CD4-positive, alpha-beta memory T cell (primary cell): ENCODE measurements at regions not wholly inside any gene's neighbourhood (a gene's known extent, or its start where the extent isn't known, plus 50 kb on each side); places are given as distances from the start of the nearest gene placed in this dataset.
A peak's percentile ranks its signal among the peaks of the same experiment; 100 is the strongest.
"Not testable (repeated sequence)": the region's sequence is repeated elsewhere in the genome, so short reads cannot be mapped to it uniquely, and the experiment has no call there.

Source experiments
- CTCF ChIA-PET: fragments of 350-600 bp; sonication (Branson Sonifier 250); formaldehyde crosslinking; loops from one replicate; lab custom pipeline; 2021; ENCODE audit warnings: inconsistent platforms; ENCODE audit not compliant: partially characterized antibody; lab: Charles Lee
- POLR2A ChIA-PET: fragments of 350-600 bp; sonication (Branson Sonifier 250); formaldehyde crosslinking; loops from one replicate; lab custom pipeline; 2021; ENCODE audit not compliant: partially characterized antibody; lab: Charles Lee
- DNase-seq, 5 donors: peaks; one replicate each; pipeline versions ENCODE4 v3.0.0 to v3.0.0-alpha.2; 2020 to 2022; ENCODE audit warnings: mixed read lengths in 1 of 5
- H3K27ac ChIP-seq: one replicate; pipeline ENCODE4 v1.7.0; 2013; ENCODE audit warnings: low read depth, low read length
- H3K27me3 ChIP-seq: 2 replicates; pipeline ENCODE4 v1.7.0; 2013; ENCODE audit warnings: mild to moderate bottlenecking, low read length, moderate library complexity; ENCODE audit not compliant: insufficient read depth
- H3K36me3 ChIP-seq: 2 replicates; pipeline ENCODE4 v1.7.0; 2013; ENCODE audit warnings: mild to moderate bottlenecking, low read length, moderate library complexity; ENCODE audit not compliant: insufficient read depth
- H3K4me1 ChIP-seq: 2 replicates; pipeline ENCODE4 v1.7.0; 2013; ENCODE audit warnings: mild to moderate bottlenecking, low read length, moderate library complexity; ENCODE audit not compliant: insufficient read depth
- H3K4me3 ChIP-seq, 2 donors: one replicate each; pipeline ENCODE4 v1.7.0; 2013; ENCODE audit warnings: low read length in 2 of 2, mild to moderate bottlenecking in 1 of 2
- H3K9me3 ChIP-seq, 2 donors: one replicate each; pipeline ENCODE4 v1.7.0; 2013; ENCODE audit warnings: low read length in 2 of 2, control low read depth in 1 of 2; ENCODE audit not compliant: control insufficient read depth in 1 of 2
- H3K27ac Mint-ChIP-seq, 7 donors: one replicate each; pipeline ENCODE4 v1.8.0; 2020 to 2021; ENCODE audit warnings: mixed read lengths in 7 of 7, mild to moderate bottlenecking in 6 of 7, inconsistent platforms in 3 of 7, moderate library complexity in 3 of 7
- H3K27me3 Mint-ChIP-seq, 2 donors: one replicate each; pipeline ENCODE4 v1.8.0; 2020 to 2021; ENCODE audit warnings: mixed read lengths in 2 of 2
- H3K36me3 Mint-ChIP-seq, 2 donors: one replicate each; pipeline ENCODE4 v1.8.0; 2020 to 2021; ENCODE audit warnings: mixed read lengths in 2 of 2, inconsistent platforms in 1 of 2, mild to moderate bottlenecking in 1 of 2
- H3K4me1 Mint-ChIP-seq, 4 donors: one replicate each; pipeline ENCODE4 v1.8.0; 2020 to 2021; ENCODE audit warnings: mixed read lengths in 4 of 4, mild to moderate bottlenecking in 1 of 4
- H3K4me3 Mint-ChIP-seq, 8 donors: one replicate each; pipeline ENCODE4 v1.8.0; 2020 to 2021; ENCODE audit warnings: mixed read lengths in 8 of 8, mild to moderate bottlenecking in 7 of 8, moderate library complexity in 6 of 8, inconsistent platforms in 3 of 8
- H3K9me3 Mint-ChIP-seq, 8 donors: one replicate each; pipeline ENCODE4 v1.8.0; 2020 to 2021; ENCODE audit warnings: mixed read lengths in 8 of 8, mild to moderate bottlenecking in 5 of 8, inconsistent platforms in 3 of 8, moderate library complexity in 1 of 8
- intact Hi-C: fragments of 100-400 bp; cut with micrococcal nuclease; formaldehyde crosslinking; loops from one replicate; pipeline ENCODE4 v1.15.1; 2023

DNA sequence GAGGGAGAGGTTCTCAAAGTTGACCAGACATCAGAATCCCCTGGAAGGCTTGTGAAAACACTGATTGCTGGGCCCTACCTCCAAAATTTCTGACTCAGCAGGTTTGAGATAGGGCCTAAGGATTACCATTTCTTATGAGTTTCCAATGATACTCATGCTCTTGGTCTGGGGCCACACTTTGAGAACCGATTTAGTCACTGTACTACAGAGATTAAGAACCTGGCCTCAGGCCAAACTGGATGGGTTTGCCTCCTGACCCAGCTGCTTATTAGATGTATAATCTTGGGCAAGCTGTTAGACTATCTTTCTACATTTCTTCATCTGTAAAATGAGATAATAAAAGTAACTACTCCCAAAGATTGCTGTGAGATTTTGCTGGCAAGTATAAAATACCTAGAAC is 77.1 kb upstream of the SCIN start:
- H3K4me1 ChIP-seq = no peaks in the 10 kb centered on the region
- ChIA-PET POLR2A (no interaction called here), CTCF (no interaction called here)
- no peak overlapping the region for H3K27ac ChIP-seq
- H3K9me3 Mint-ChIP-seq = no peaks in the 10 kb centered on the region
- H3K9me3 ChIP-seq = no peaks in the 10 kb centered on the region
- intact Hi-C loops = no loop called here
- H3K4me1 Mint-ChIP-seq = peaks cover 0 to 4% (median 3%) of the 10 kb centered on the region in 4 donors
- no peak overlapping the region for H3K4me3 ChIP-seq
- H3K4me3 Mint-ChIP-seq = no peak overlapping the region
- no peak overlapping the region for H3K27ac Mint-ChIP-seq
- no peaks in the 10 kb centered on the region for H3K27me3 ChIP-seq
- H3K36me3 Mint-ChIP-seq = no peaks in the 10 kb centered on the region
- peaks cover 6 to 7% of the 10 kb centered on the region in 2 donors for H3K27me3 Mint-ChIP-seq
- no peaks in the 10 kb centered on the region for H3K36me3 ChIP-seq
- no peak for DNase-seq

DNA sequence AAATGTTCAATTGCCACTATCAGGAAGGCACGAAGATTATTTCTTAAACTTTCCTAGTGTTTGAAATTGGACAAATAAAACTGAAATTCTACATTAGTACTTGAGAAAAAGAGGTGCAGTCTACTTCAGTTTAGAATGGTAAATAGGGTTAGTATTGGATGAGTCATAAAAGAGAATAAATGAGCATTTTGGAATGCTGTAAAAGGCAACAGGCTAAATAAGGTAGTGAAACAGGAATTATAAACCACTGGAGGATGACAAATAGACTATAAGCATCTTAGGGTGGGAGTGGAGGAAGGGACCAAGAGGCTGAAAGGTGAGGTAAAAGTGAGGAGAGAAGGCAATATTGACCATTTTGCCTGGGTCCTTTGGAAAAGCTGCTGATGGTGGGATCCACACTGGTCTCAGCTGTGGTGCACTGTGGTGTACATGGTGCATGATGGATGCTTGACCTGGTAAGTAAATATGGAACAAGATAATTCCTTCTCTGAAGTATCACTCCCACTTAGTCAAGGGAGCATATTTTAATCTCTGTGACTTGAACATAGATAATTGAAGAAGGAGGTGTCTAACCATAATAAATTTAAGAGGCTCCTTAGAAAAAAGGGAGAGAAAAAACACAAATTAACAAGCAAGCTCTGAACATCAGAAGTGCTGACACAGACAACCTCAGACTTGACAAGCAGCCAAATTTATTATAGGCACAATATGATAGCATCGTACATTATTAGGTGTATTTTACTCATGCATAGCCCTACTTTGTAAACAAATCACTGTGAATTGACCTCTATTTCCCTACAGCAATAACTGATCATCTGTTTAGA is 76.4 kb upstream of the SCIN start:
- H3K4me3 ChIP-seq = no peak overlapping the region
- CTCF ChIA-PET = interaction anchor here (1.5 kb wide), 1 partner anchor 424 kb away, joined by 3 read pairs; no protein-coding TSS in a partner anchor
- H3K36me3 ChIP-seq = no peaks in the 10 kb centered on the region
- no peak overlapping the region for H3K4me3 Mint-ChIP-seq
- peaks cover 7 to 8% of the 10 kb centered on the region in 2 donors for H3K27me3 Mint-ChIP-seq
- H3K27ac Mint-ChIP-seq = no peak overlapping the region
- DNase-seq = no peak
- no peaks in the 10 kb centered on the region for H3K4me1 ChIP-seq
- H3K36me3 Mint-ChIP-seq = no peaks in the 10 kb centered on the region
- POLR2A ChIA-PET = no interaction called here
- intact Hi-C loops = no loop called here
- H3K27ac ChIP-seq = no peak overlapping the region
- peaks cover 0 to 4% (median 3%) of the 10 kb centered on the region in 4 donors for H3K4me1 Mint-ChIP-seq
- H3K27me3 ChIP-seq = no peaks in the 10 kb centered on the region
- no peaks in the 10 kb centered on the region for H3K9me3 Mint-ChIP-seq
- no peaks in the 10 kb centered on the region for H3K9me3 ChIP-seq

DNA sequence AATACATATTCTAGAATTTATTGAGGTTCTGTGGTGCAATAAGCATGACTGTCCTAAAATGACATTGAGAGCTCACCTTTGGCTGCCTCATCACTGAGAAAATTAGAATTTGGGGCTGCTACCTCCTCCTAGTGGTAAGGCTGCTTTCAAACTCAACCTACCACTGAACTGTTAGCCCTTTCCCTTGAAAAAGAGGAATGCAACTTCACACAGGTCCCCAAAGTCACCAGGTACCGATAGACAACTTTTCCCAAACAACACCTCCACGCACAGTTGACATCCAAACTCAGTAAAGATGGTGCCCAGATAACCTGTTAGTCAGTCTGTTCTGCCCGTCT is 75.9 kb upstream of the SCIN start:
- ChIA-PET CTCF (interaction anchor here (1.5 kb wide), 2 partner anchors 36 to 425 kb away, joined by 3 to 6 read pairs; no protein-coding TSS in a partner anchor), POLR2A (no interaction called here)
- no peak overlapping the region for H3K4me3 Mint-ChIP-seq
- H3K27ac Mint-ChIP-seq = no peak overlapping the region
- Histone ChIP-seq H3K27me3 (no peaks in the 10 kb centered on the region), H3K36me3 (no peaks in the 10 kb centered on the region), H3K4me3 (no peak overlapping the region), H3K9me3 (no peaks in the 10 kb centered on the region), H3K4me1 (no peaks in the 10 kb centered on the region), H3K27ac (no peak overlapping the region)
- H3K36me3 Mint-ChIP-seq = no peaks in the 10 kb centered on the region
- H3K27me3 Mint-ChIP-seq = peaks cover 4 to 9% of the 10 kb centered on the region in 2 donors
- DNase-seq = no peak
- peaks cover 0 to 4% (median 3%) of the 10 kb centered on the region in 4 donors for H3K4me1 Mint-ChIP-seq
- intact Hi-C loops = loop anchor here (5.0 kb wide), 1 partner anchor 1122 kb away; no protein-coding TSS in a partner anchor
- no peaks in the 10 kb centered on the region for H3K9me3 Mint-ChIP-seq

- H3K36me3 Mint-ChIP-seq = not testable (repeated sequence)
- intact Hi-C loops = loop anchor here (1.0 to 5.0 kb wide), 2 partner anchors 39 to 1125 kb away; no protein-coding TSS in a partner anchor
Observed at GRCh38 chr7:12496901-12497674, 73.4 kb upstream of the SCIN start.

GRCh38 chr7:12504149-12504548 is 66.4 kb upstream of the SCIN start:
- Histone ChIP-seq H3K36me3 (no peaks in the 10 kb centered on the region), H3K9me3 (no peaks in the 10 kb centered on the region), H3K27me3 (no peaks in the 10 kb centered on the region), H3K4me1 (no peaks in the 10 kb centered on the region), H3K27ac (no peak overlapping the region), H3K4me3 (no peak overlapping the region)
- H3K4me3 Mint-ChIP-seq = no peak overlapping the region
- intact Hi-C loops = no loop called here
- ChIA-PET CTCF (interaction anchor here (0.9 kb wide), 1 partner anchor 13 kb away, joined by 4 read pairs; no protein-coding TSS in a partner anchor), POLR2A (no interaction called here)
- no peaks in the 10 kb centered on the region for H3K9me3 Mint-ChIP-seq
- DNase-seq = no peak
- H3K27me3 Mint-ChIP-seq = peaks cover 0 to 2% of the 10 kb centered on the region in 2 donors
- H3K27ac Mint-ChIP-seq = no peak overlapping the region
- no peaks in the 10 kb centered on the region for H3K36me3 Mint-ChIP-seq
- no peaks in the 10 kb centered on the region for H3K4me1 Mint-ChIP-seq

More at GRCh38 chr7:12496901-12497674, 73.4 kb upstream of the SCIN start:
- H3K4me1 ChIP-seq, CTCF ChIA-PET, H3K9me3 ChIP-seq, H3K27ac ChIP-seq, H3K27ac Mint-ChIP-seq, H3K9me3 Mint-ChIP-seq, POLR2A ChIA-PET, H3K27me3 ChIP-seq, H3K4me3 ChIP-seq, H3K36me3 ChIP-seq, H3K27me3 Mint-ChIP-seq, H3K4me1 Mint-ChIP-seq: not testable (repeated sequence)
- H3K4me3 Mint-ChIP-seq = peak overlapping the region in 6 of 8 donors; percentile 45 to 76 (median 67)
- peak in 3 of 5 donors; percentile 17 to 25 (median 17) for DNase-seq

GRCh38 chr7:12508005-12508404 is 62.5 kb upstream of the SCIN start:
- Mint-ChIP-seq H3K27me3 (peaks cover 2 to 5% of the 10 kb centered on the region in 2 donors), H3K27ac (no peak overlapping the region), H3K9me3 (no peaks in the 10 kb centered on the region), H3K36me3 (no peaks in the 10 kb centered on the region), H3K4me3 (no peak overlapping the region), H3K4me1 (no peaks in the 10 kb centered on the region)
- H3K27me3 ChIP-seq = no peaks in the 10 kb centered on the region
- H3K9me3 ChIP-seq = no peaks in the 10 kb centered on the region
- DNase-seq = no peak
- POLR2A ChIA-PET = no interaction called here
- H3K4me1 ChIP-seq = no peaks in the 10 kb centered on the region
- CTCF ChIA-PET = no interaction called here
- no peaks in the 10 kb centered on the region for H3K36me3 ChIP-seq
- no peak overlapping the region for H3K27ac ChIP-seq
- no peak overlapping the region for H3K4me3 ChIP-seq
- intact Hi-C loops = no loop called here

DNA sequence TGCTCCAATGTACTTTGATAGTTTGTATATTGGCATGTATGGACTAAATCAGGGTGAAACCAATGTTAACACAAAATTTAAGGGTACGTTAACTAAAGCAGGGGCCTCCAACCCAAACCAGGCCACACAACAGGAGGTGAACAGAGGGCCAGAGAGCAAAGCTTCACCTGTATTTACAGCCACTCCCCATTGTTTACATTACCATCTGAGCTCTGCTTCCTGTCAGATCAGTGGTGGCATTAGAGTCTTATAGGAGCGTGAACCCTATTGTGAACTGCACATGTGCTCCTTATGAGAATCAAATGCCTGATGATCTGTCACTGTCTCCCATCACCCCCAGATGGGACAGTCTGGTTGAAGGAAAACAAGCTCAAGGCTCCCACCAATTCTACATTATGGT is 62.0 kb upstream of the SCIN start:
- Mint-ChIP-seq H3K27ac (no peak overlapping the region), H3K4me3 (no peak overlapping the region), H3K4me1 (no peaks in the 10 kb centered on the region), H3K9me3 (peaks cover 0 to 2% (median 0%) of the 10 kb centered on the region in 8 donors), H3K27me3 (peaks cover 2 to 5% of the 10 kb centered on the region in 2 donors), H3K36me3 (no peaks in the 10 kb centered on the region)
- no peaks in the 10 kb centered on the region for H3K27me3 ChIP-seq
- H3K9me3 ChIP-seq = no peaks in the 10 kb centered on the region
- no peak overlapping the region for H3K4me3 ChIP-seq
- ChIA-PET CTCF (no interaction called here), POLR2A (no interaction called here)
- H3K27ac ChIP-seq = no peak overlapping the region
- DNase-seq = no peak
- no peaks in the 10 kb centered on the region for H3K36me3 ChIP-seq
- intact Hi-C loops = no loop called here
- no peaks in the 10 kb centered on the region for H3K4me1 ChIP-seq
